Mucosa of descending colon (tissue), 3 donors: ENCODE measurements at regions not wholly inside any gene's neighbourhood (a gene's known extent, or its start where the extent isn't known, plus 50 kb on each side); places are given as distances from the start of the nearest gene placed in this dataset.

ENCODE experiments used
- ATAC-seq: fragments of 200-7000 bp; cut with Tn5 transposase; one replicate; pipeline ENCODE4 v1.9.1; 2020; ENCODE audit warnings: mild to moderate bottlenecking, moderate library complexity
- DNase-seq, 3 donors: peaks; one replicate each; pipeline ENCODE4 v3.0.0-alpha.2; 2020
- H3K36me3 ChIP-seq: fragments of 200-600 bp; one replicate; pipeline ENCODE4 v1.8.0; 2021; ENCODE audit warnings: low read depth, mild to moderate bottlenecking
- H3K4me1 ChIP-seq: fragments of 200-600 bp; one replicate; pipeline ENCODE4 v1.8.0; 2021; ENCODE audit warnings: low read depth, mild to moderate bottlenecking
- H3K4me3 ChIP-seq: fragments of 200-600 bp; one replicate; pipeline ENCODE4 v1.8.0; 2021; ENCODE audit warnings: mild to moderate bottlenecking
- H3K9me3 ChIP-seq: fragments of 200-600 bp; one replicate; pipeline ENCODE4 v1.8.0; 2021; ENCODE audit warnings: mild to moderate bottlenecking
- CTCF ChIP-seq: fragments of 200-600 bp; IDR thresholded peaks from one replicate; pipeline ENCODE4 v1.8.0; 2022; ENCODE audit warnings: antibody characterized with exemption, mild to moderate bottlenecking
- intact Hi-C, 2 donors: fragments of 100-400 bp; cut with DNase I in 1 of 2; cut with micrococcal nuclease in 1 of 2; formaldehyde crosslinking; loops; one replicate each; pipeline versions ENCODE4 v1.11.0 to v1.11.1; 2022; cut with DNase I, micrococcal nuclease
- donor health status: DM: no; HTN: no; CAD: no; lungs with moderate emphysema.
- donor health status: DM: no; HTN: no; CAD: no.
- donor health status: DM: no; HTN: yes; CAD: no.

- intact Hi-C loops: loop anchor here in 1 of 2 donors (10.0 kb wide), 1 partner anchor 169 kb away; no protein-coding TSS in a partner anchor
- no peaks in the 10 kb centered on the region for H3K4me1 ChIP-seq
- H3K4me3 ChIP-seq: no peak overlapping the region
- peak in 2 of 3 donors; percentile 71 to 94 for DNase-seq
- no peaks in the 10 kb centered on the region for H3K9me3 ChIP-seq
- ATAC-seq: peak; percentile 97
- H3K36me3 ChIP-seq: no peaks in the 10 kb centered on the region
- TF ChIP-seq CTCF: peak; percentile 79
These were observed 53.7 kb upstream of the MBIP start for GRCh38 chr14:36373982-36374673.
